Transverse colon (tissue), 4 donors: ENCODE measurements at regions not wholly inside any gene's neighbourhood (a gene's known extent, or its start where the extent isn't known, plus 50 kb on each side); places are given as distances from the start of the nearest gene placed in this dataset.

Source experiments
- DNase-seq: peaks from one replicate; pipeline ENCODE4 v3.0.0-alpha.2; 2019
- H3K27ac ChIP-seq, 4 donors: fragments of 200-600 bp; sonication (generic); 2 replicates each; pipeline ENCODE4 v1.5.1; 2016 to 2018; ENCODE audit warnings: inconsistent platforms in 4 of 4
- H3K27me3 ChIP-seq: fragments of 200-600 bp; sonication (generic); 2 replicates; pipeline ENCODE4 v1.5.1; 2017; ENCODE audit warnings: inconsistent platforms
- H3K36me3 ChIP-seq, 4 donors: fragments of 200-600 bp; sonication (generic); 2 replicates each; pipeline ENCODE4 v1.5.1; 2017 to 2019; ENCODE audit warnings: inconsistent platforms in 4 of 4
- H3K4me1 ChIP-seq, 4 donors: fragments of 200-600 bp; sonication (generic); 2 replicates each; pipeline ENCODE4 v1.5.1; 2017 to 2020; ENCODE audit warnings: inconsistent platforms in 4 of 4
- H3K4me3 ChIP-seq, 4 donors: fragments of 200-600 bp; sonication (generic); 1 replicate in 1 of 4; 2 replicates in 3 of 4; pipeline versions ENCODE4 v1.5.1 to v1.6.1; 2017 to 2019; ENCODE audit warnings: inconsistent platforms in 4 of 4
- H3K9me3 ChIP-seq, 2 donors: fragments of 200-600 bp; sonication (generic); 2 replicates each; pipeline ENCODE4 v1.5.1; 2017 to 2019; ENCODE audit warnings: inconsistent platforms in 2 of 2
- CTCF ChIP-seq, 5 experiments: fragments of 200-600 bp in 3 of 5; fragments of 450-650 bp in 2 of 5; sonication (generic) in 3 of 5; IDR thresholded peaks; 1 replicate in 2 of 5; 2 replicates in 3 of 5; pipeline ENCODE4 v1.5.1; 2016 to 2017; ENCODE audit warnings: antibody characterized with exemption in 5 of 5, inconsistent platforms in 3 of 5, mild to moderate bottlenecking in 2 of 5, moderate library complexity in 1 of 5
- EP300 ChIP-seq: sonication (generic); formaldehyde crosslinking; IDR thresholded peaks from one replicate; pipeline ENCODE4 v1.6.1; 2017; ENCODE audit warnings: antibody characterized with exemption, low read depth
- POLR2A ChIP-seq: fragments of 450-650 bp; IDR thresholded peaks from one replicate; pipeline ENCODE4 v1.6.1; 2016; ENCODE audit warnings: antibody characterized with exemption, mild to moderate bottlenecking, moderate library complexity
- POLR2AphosphoS5 ChIP-seq, 3 donors: sonication (generic); formaldehyde crosslinking; IDR thresholded peaks; one replicate each; pipeline ENCODE4 v1.6.1; 2016; ENCODE audit warnings: antibody characterized with exemption in 3 of 3
- WGBS, 2 donors: methylation state at CpG; one replicate each; pipeline ENCODE4 v1.1.5; 2018; ENCODE audit warnings: low coverage in 1 of 2; 5-methylcytosine and 5-hydroxymethylcytosine counted together
- in situ Hi-C, 4 donors: fragments of 200-750 bp; cut with MboI; loops; one replicate each; pipeline versions ENCODE4 v1.15.0 to v1.15.1; 2017; ENCODE audit warnings: low sequenced_read_pairs in 3 of 4, low pct_ligation_motif_present in 1 of 4, low pct_unique_long_range_greater_than_20kb in 1 of 4
- intact Hi-C: fragments of 100-400 bp; cut with DNase I; formaldehyde crosslinking; loops from one replicate; pipeline ENCODE4 v1.15.1; 2023; ENCODE audit warnings: low total_unique reads

GRCh38 chr2:146879882-146880281 lies 964.9 kb upstream of the ACVR2A start:
- Histone ChIP-seq H3K4me3 (no peak overlapping the region), H3K9me3 (no peaks in the 10 kb centered on the region), H3K4me1 (no peaks in the 10 kb centered on the region), H3K36me3 (no peaks in the 10 kb centered on the region), H3K27ac (no peak overlapping the region), H3K27me3 (no peaks in the 10 kb centered on the region)
- intact Hi-C loops, result loop anchor here (1.0 kb wide), 1 partner anchor 23 kb away; no protein-coding TSS in a partner anchor
- in situ Hi-C loops, result no loop called here
- no peak for TF ChIP-seq CTCF (IDR thresholded peaks at IDR 0.05)
- TF ChIP-seq EP300, result no peak
- no peak for TF ChIP-seq POLR2AphosphoS5 (IDR thresholded peaks at IDR 0.05)
- no peak for TF ChIP-seq POLR2A
- DNase-seq, result no peak
- 84 to 100% methylated on average over 1 to 6 of the region's 6 CpGs for WGBS, 2 donors

GRCh38 chr2:146874260-146874658 lies 970.6 kb upstream of the ACVR2A start:
- 42 to 54% methylated on average over 3 to 4 of the region's 4 CpGs for WGBS, 2 donors
- intact Hi-C loops (no loop called here), in situ Hi-C loops (no loop called here)
- TF ChIP-seq POLR2AphosphoS5 (IDR thresholded peaks at IDR 0.05) (no peak), EP300 (no peak), CTCF (IDR thresholded peaks at IDR 0.05) (no peak), POLR2A (no peak)
- no peak for DNase-seq
- Histone ChIP-seq H3K4me1 (no peaks in the 10 kb centered on the region), H3K9me3 (no peaks in the 10 kb centered on the region), H3K27me3 (no peaks in the 10 kb centered on the region), H3K36me3 (no peaks in the 10 kb centered on the region), H3K4me3 (no peak overlapping the region), H3K27ac (no peak overlapping the region)

- DNase-seq, result no peak
- in situ Hi-C loops, result no loop called here
- no peak overlapping the region for H3K27ac ChIP-seq
- intact Hi-C loops, result no loop called here
- no peaks in the 10 kb centered on the region for H3K36me3 ChIP-seq
- no peak for TF ChIP-seq CTCF (IDR thresholded peaks at IDR 0.05)
- TF ChIP-seq POLR2AphosphoS5 (IDR thresholded peaks at IDR 0.05), result no peak
- TF ChIP-seq POLR2A, result no peak
- TF ChIP-seq EP300, result no peak
- 63 to 80% methylated on average over 3 of the region's 3 CpGs for WGBS, 2 donors
- H3K4me1 ChIP-seq, result no peaks in the 10 kb centered on the region
- H3K4me3 ChIP-seq, result no peak overlapping the region
- no peaks in the 10 kb centered on the region for H3K9me3 ChIP-seq
- H3K27me3 ChIP-seq, result no peaks in the 10 kb centered on the region
These were observed 971.1 kb upstream of the ACVR2A start for GRCh38 chr2:146873646-146874259.

- Histone ChIP-seq H3K9me3 (no peaks in the 10 kb centered on the region), H3K4me1 (no peaks in the 10 kb centered on the region), H3K27me3 (no peaks in the 10 kb centered on the region), H3K4me3 (no peak overlapping the region), H3K36me3 (no peaks in the 10 kb centered on the region), H3K27ac (no peak overlapping the region)
- no peak for DNase-seq
- in situ Hi-C loops, result no loop called here
- WGBS, 2 donors, result 71 to 82% methylated on average over 2 of the region's 2 CpGs
- TF ChIP-seq CTCF (IDR thresholded peaks at IDR 0.05), result no peak
- TF ChIP-seq EP300, result no peak
- no peak for TF ChIP-seq POLR2AphosphoS5 (IDR thresholded peaks at IDR 0.05)
- no peak for TF ChIP-seq POLR2A
- intact Hi-C loops, result no loop called here
These were observed 971.8 kb upstream of the ACVR2A start for GRCh38 chr2:146873056-146873455.
